ENCODE measurements at regions not wholly inside any gene's neighbourhood (a gene's known extent, or its start where the extent isn't known, plus 50 kb on each side); places are given as distances from the start of the nearest gene placed in this dataset.

DNA sequence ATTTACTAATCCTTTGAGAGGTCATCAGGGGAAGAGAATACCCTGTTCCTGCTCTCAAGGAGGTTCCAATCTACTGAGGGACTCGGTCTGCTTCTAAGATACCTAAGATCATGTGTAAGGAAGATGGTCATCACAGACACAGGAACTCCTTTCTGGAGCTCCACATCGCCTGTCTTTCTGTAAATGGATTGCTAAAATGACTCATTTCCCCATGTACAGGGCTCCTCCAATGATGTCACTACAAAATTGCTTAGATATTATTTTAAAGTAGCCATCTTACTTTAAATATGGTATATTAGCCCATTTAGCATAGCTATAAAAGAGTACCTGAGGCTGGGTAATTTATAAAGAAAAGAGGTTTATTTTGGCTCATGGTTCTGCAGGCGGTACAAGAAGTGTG, 206.1 kb upstream of the PROK2 start:
- TF ChIP-seq, protein P1, sequence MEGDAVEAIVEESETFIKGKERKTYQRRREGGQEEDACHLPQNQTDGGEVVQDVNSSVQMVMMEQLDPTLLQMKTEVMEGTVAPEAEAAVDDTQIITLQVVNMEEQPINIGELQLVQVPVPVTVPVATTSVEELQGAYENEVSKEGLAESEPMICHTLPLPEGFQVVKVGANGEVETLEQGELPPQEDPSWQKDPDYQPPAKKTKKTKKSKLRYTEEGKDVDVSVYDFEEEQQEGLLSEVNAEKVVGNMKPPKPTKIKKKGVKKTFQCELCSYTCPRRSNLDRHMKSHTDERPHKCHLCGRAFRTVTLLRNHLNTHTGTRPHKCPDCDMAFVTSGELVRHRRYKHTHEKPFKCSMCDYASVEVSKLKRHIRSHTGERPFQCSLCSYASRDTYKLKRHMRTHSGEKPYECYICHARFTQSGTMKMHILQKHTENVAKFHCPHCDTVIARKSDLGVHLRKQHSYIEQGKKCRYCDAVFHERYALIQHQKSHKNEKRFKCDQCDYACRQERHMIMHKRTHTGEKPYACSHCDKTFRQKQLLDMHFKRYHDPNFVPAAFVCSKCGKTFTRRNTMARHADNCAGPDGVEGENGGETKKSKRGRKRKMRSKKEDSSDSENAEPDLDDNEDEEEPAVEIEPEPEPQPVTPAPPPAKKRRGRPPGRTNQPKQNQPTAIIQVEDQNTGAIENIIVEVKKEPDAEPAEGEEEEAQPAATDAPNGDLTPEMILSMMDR (conservative IDR thresholded peaks at IDR 0.05): no peak

DNA sequence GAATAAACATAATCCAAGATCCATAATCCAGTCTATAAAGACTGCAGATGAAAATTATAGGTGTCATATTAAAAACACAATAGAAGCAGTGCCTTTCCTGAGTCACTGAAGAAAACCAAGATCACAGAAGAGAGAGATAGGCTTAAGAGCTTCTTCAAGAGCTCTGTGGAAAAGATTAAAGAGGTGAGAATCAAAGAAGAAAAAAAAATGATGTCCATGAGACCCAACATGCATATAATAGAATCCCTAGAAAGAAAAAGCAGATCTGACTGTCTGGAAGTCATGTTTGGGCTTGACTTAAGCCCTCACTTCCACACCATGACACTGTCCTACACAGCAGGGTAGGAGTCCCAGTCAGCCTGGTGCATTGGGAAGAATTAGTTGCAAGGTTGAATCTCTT, 205.6 kb upstream of the PROK2 start:
- Mint-ChIP-seq H3K9me3 (peaks cover 5% of the 10 kb centered on the region), H3K27ac (no peak overlapping the region), H3K36me3 (ENCODE audit: low read depth) (peaks cover 1% of the 10 kb centered on the region), H3K4me1 (peaks cover 4% of the 10 kb centered on the region), H3K27me3 (ENCODE audit: insufficient read depth) (no peaks in the 10 kb centered on the region), H3K4me3 (no peak overlapping the region)
- H3K27me3 ChIP-seq (ENCODE audit: control insufficient read depth, insufficient read depth, low read length, poor library complexity, severe bottlenecking): no peaks in the 10 kb centered on the region
- H3K36me3 ChIP-seq (ENCODE audit: control insufficient read depth, insufficient read depth, low read length): no peaks in the 10 kb centered on the region
- no peak overlapping the region for H3K9ac ChIP-seq (ENCODE audit: extremely low read depth, low read length, poor library complexity, severe bottlenecking)
- no peak overlapping the region for H3K27ac ChIP-seq (ENCODE audit: low read depth, low read length)
- H3K4me3 ChIP-seq (ENCODE audit: low read length): no peak overlapping the region
- DNase-seq: no peak
- no peaks in the 10 kb centered on the region for H3K4me1 ChIP-seq (ENCODE audit: control insufficient read depth, insufficient read depth, low read length)
- TF ChIP-seq, protein P1 (conservative IDR thresholded peaks at IDR 0.05): no peak
- peaks cover 4% of the 10 kb centered on the region for H3K9me3 ChIP-seq (ENCODE audit: control insufficient read depth, low read length)

More for the DNA sequence above, 206.1 kb upstream of the PROK2 start:
- H3K4me1 Mint-ChIP-seq: peaks cover 4% of the 10 kb centered on the region
- WGBS, 2 experiments (ENCODE audit: insufficient coverage in 1 of 2, insufficient read length in 1 of 2): 63 to 93% methylated on average over 2 to 3 of the region's 3 CpGs
- H3K27ac ChIP-seq (ENCODE audit: low read depth, low read length): no peak overlapping the region
- H3K27me3 ChIP-seq (ENCODE audit: control insufficient read depth, insufficient read depth, low read length, poor library complexity, severe bottlenecking): no peaks in the 10 kb centered on the region
- H3K9me3 ChIP-seq (ENCODE audit: control insufficient read depth, low read length): peaks cover 4% of the 10 kb centered on the region
- H3K9me3 Mint-ChIP-seq: peaks cover 5% of the 10 kb centered on the region
- H3K27me3 Mint-ChIP-seq (ENCODE audit: insufficient read depth): no peaks in the 10 kb centered on the region
- H3K4me3 ChIP-seq (ENCODE audit: low read length): no peak overlapping the region
- DNase-seq: no peak
- H3K36me3 ChIP-seq (ENCODE audit: control insufficient read depth, insufficient read depth, low read length): no peaks in the 10 kb centered on the region
- no peaks in the 10 kb centered on the region for H3K4me1 ChIP-seq (ENCODE audit: control insufficient read depth, insufficient read depth, low read length)
- H3K4me3 Mint-ChIP-seq: no peak overlapping the region
- H3K27ac Mint-ChIP-seq: no peak overlapping the region
- no peak overlapping the region for H3K9ac ChIP-seq (ENCODE audit: extremely low read depth, low read length, poor library complexity, severe bottlenecking)
- H3K36me3 Mint-ChIP-seq (ENCODE audit: low read depth): peaks cover 1% of the 10 kb centered on the region

DNA sequence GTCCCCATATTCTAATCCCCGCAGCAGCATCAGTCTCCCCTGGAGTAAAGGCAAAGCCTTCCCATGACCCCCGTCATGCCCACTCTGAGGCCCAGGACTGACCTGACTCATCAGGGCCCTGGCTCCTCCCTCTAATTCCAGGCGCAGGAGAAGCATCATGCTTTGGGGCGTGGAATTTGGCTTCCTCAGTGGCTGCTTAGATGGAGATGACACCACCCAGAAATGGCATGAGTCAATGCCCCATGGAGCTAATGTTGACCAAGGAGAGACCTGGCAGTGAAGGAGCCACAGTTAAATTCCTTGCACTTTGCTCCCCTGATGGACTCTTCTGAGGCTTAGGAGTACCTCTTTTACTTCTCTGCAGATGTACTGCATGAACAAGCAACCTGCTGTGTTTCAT, 204.2 kb upstream of the PROK2 start:
- no peak overlapping the region for H3K27ac ChIP-seq (ENCODE audit: low read depth, low read length)
- H3K4me3 ChIP-seq (ENCODE audit: low read length): no peak overlapping the region
- no peak overlapping the region for H3K27ac Mint-ChIP-seq
- H3K36me3 Mint-ChIP-seq (ENCODE audit: low read depth): peaks cover 1% of the 10 kb centered on the region
- no peaks in the 10 kb centered on the region for H3K4me1 ChIP-seq (ENCODE audit: control insufficient read depth, insufficient read depth, low read length)
- no peaks in the 10 kb centered on the region for H3K27me3 ChIP-seq (ENCODE audit: control insufficient read depth, insufficient read depth, low read length, poor library complexity, severe bottlenecking)
- no peak for DNase-seq
- no peak overlapping the region for H3K4me3 Mint-ChIP-seq
- H3K9me3 Mint-ChIP-seq: peaks cover 5% of the 10 kb centered on the region
- peaks cover 4% of the 10 kb centered on the region for H3K9me3 ChIP-seq (ENCODE audit: control insufficient read depth, low read length)
- H3K4me1 Mint-ChIP-seq: peaks cover 4% of the 10 kb centered on the region
- H3K36me3 ChIP-seq (ENCODE audit: control insufficient read depth, insufficient read depth, low read length): no peaks in the 10 kb centered on the region
- H3K27me3 Mint-ChIP-seq (ENCODE audit: insufficient read depth): no peaks in the 10 kb centered on the region
- H3K9ac ChIP-seq (ENCODE audit: extremely low read depth, low read length, poor library complexity, severe bottlenecking): no peak overlapping the region
- WGBS, 2 experiments (ENCODE audit: insufficient coverage in 1 of 2, insufficient read length in 1 of 2): 70 to 100% methylated on average over 2 to 4 of the region's 4 CpGs
- TF ChIP-seq, protein P1 (conservative IDR thresholded peaks at IDR 0.05): no peak
